Muscle of back (tissue), 3 donors: ENCODE measurements at regions not wholly inside any gene's neighbourhood (a gene's known extent, or its start where the extent isn't known, plus 50 kb on each side); places are given as distances from the start of the nearest gene placed in this dataset.
A peak's percentile ranks its signal among the peaks of the same experiment; 100 is the strongest.

ENCODE experiments used
- DNase-seq, 3 donors: peaks; one replicate each; pipeline versions ENCODE4 v3.0.0 to v3.0.0-alpha.2; 2013

- no peak for DNase-seq
These were observed 59.7 kb downstream of the KCNA1 start for GRCh38 chr12:4969405-4969804.

GRCh38 chr12:4974217-4974616 lies 64.5 kb downstream of the KCNA1 start:
- DNase-seq = no peak

DNA sequence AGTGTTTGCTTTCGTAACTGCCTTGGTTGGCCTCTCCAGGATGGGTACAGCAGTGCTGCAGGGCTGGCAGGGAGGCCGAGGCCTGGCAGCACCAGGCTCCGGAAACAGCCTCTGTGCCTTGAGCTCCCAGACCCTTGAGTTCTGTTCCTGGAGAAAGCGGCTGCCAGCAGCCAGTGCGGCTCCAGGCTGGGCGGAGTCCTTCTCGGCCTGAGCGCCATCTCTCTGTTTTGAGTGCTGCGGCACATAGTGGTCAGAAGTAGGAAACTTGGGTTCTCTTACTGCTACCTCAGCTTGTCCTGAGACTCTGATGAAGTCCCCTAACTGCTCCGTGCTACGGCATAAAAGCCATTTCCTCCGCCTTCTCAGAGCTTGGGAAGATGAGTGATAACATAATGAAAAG lies 65.9 kb downstream of the KCNA1 start:
- DNase-seq = peak in 1 of 3 donors; percentile 12

GRCh38 chr12:4977102-4977501 lies 66.6 kb upstream of the KCNA5 start:
- no peak for DNase-seq

- peak in 2 of 3 donors; percentile 15 to 16 for DNase-seq
These were observed 64.9 kb upstream of the KCNA5 start for GRCh38 chr12:4978737-4979136.

DNA sequence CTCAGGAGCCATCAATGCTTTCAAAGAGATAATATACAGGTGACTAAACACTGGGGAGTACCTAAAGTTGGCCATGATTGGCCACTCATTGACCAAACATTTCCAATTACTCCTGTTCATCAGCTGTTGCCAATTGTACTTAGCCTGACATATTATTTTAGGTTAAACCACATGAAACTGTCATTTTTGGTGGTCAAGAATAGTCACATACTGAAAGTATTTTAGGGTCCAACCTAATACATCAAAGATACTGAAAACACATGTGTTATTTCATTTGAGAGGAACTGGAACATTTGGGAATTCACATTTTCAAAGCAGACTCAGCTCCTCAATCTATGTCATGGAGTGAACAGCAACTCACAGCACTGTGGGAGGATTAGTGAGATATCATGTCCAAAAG lies 63.9 kb upstream of the KCNA5 start:
- no peak for DNase-seq

DNA sequence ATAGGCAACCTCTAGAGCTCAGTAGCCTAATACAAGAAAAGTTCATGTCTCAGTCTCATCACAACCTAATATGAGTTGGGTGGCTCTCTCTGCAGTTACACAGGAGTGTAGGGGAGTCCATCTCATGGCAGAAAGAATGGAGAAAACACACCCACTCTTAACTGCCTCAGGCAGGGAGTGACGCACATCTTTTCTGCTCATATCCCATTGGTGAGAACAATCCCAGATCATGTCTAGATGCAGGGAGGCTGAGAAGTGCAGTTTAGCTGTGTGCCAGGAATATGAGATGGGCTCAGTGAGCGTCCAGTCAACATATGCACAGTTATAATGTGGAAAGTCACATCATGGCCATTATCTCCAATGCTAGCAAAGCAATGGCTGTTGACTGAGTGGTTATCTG lies 59.3 kb upstream of the KCNA5 start:
- no peak for DNase-seq

- DNase-seq = no peak
These were observed 58.7 kb upstream of the KCNA5 start for GRCh38 chr12:4984971-4985370.

- DNase-seq = no peak
These were observed 57.9 kb upstream of the KCNA5 start for GRCh38 chr12:4985820-4986219.

DNA sequence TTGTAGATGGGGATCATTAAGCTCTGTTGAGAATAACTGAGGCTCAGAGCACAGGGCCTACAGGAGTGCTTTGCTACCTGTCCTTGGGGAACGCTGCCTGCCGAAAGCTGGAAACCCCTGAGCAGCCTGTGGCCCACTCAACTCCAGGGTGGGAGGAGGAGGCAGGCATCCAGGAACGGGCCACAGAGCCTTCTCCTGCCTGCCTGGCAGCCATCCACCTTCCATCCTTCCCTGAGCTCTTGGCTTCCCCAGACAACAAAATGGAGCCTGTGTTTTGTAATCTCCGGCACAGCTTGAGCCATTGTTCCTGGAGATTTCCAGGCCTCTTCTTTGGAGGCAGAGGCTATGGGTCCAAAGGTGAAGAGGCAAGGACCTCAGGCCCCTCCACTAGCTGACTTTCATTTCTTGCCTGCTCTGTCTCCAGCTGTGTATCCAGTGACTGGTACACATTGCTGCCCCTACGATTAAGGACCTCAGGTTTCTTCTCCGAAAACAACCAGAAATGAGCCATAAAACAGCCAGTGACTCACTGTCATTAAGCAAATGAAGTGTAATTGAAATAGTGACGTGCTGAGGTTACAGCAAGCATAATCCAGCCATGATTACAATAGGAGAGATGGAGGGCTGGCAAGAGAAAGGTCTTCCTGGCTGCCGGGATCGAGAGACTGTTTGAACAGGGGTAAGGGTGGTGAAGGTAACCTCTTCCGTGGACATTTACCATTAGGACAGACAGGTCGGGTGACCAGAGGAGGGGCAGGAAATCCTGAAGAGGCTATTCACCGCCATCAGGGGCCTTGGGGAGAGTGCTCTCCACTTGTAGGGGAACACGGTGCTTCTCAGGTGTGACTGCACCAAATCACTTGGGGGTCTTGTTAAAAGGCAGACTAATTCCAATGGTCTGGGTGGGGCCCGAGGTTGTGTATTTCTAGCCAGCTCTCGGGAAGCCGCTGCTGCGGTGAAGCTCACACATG lies 56.3 kb upstream of the KCNA5 start:
- DNase-seq = no peak

DNA sequence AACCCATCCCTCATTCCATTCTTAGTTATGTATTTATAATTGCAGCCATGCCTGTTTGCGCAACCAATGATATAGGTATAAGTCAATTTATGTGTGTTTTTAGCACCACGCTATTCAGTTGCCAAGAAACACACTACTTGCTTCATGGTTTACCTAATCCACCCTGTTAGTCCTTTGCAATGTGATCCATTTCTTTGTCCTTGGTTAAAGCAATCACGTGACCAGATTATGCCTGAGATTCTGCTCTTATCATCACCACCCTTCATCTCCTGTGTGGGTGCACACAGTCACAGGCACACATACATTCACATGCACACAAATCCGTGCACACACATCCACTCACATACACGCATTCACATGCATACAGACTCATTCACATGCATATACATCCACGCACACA lies 52.3 kb upstream of the KCNA5 start:
- no peak for DNase-seq

DNA sequence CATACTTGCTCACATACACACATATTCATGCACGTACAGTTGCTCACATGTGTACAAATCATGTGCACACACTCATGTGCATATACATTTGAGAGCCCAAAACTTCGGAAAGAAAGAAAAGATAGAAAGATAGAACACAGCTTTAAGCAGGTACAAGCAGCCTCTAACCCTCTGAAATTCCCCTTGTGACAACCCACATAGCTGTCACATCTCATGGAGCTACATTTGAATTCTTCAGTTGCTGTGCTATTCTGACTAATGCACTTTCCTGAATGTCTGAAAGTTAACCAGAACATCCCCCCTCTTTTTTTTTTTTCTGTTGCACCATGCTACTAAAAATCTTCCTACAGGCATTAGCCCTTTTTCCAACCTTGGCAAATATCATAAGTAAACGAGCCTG lies 51.9 kb upstream of the KCNA5 start:
- no peak for DNase-seq

- DNase-seq = no peak
These were observed 50.8 kb upstream of the KCNA5 start for GRCh38 chr12:4992871-4993270.
